ENCODE measurements at regions not wholly inside any gene's neighbourhood (a gene's known extent, or its start where the extent isn't known, plus 50 kb on each side); places are given as distances from the start of the nearest gene placed in this dataset.

- no peaks in the 10 kb centered on the region for H3K79me2 ChIP-seq (ENCODE audit: low read length)
- H3K4me1 ChIP-seq (ENCODE audit: low read length): peaks cover 10% of the 10 kb centered on the region
- H2AFZ ChIP-seq (ENCODE audit: low read depth, low read length): no peak overlapping the region
- H3K27ac ChIP-seq (ENCODE audit: low read length): no peak overlapping the region
- H3K36me3 ChIP-seq (replicated peaks; ENCODE audit: low read depth, low read length): no peaks in the 10 kb centered on the region
- TF ChIP-seq EZH2phosphoT487 (IDR thresholded peaks at IDR 0.05; ENCODE audit: low read depth): no peak
- TF ChIP-seq CTCF (IDR thresholded peaks at IDR 0.05; ENCODE audit: low read depth, low read length): no peak
- no peak overlapping the region for H3K9ac ChIP-seq (ENCODE audit: low read length)
- no peaks in the 10 kb centered on the region for H3K9me3 ChIP-seq (ENCODE audit: insufficient read depth, low read length)
- H3K27me3 ChIP-seq (ENCODE audit: low read depth, low read length): peaks cover 50% of the 10 kb centered on the region
- no peak overlapping the region for H3K4me3 ChIP-seq (ENCODE audit: low read length)
- no peaks in the 10 kb centered on the region for H4K20me1 ChIP-seq (ENCODE audit: insufficient read depth, low read length)
- H3K4me2 ChIP-seq (ENCODE audit: low read length): no peak overlapping the region
Measured at GRCh38 chr3:13245615-13245978, 172.4 kb upstream of the IQSEC1 start.

- H3K36me3 ChIP-seq (replicated peaks; ENCODE audit: low read depth, low read length): no peaks in the 10 kb centered on the region
- H3K4me2 ChIP-seq (ENCODE audit: low read length): no peak overlapping the region
- TF ChIP-seq CTCF (IDR thresholded peaks at IDR 0.05; ENCODE audit: low read depth, low read length) (no peak), EZH2phosphoT487 (IDR thresholded peaks at IDR 0.05; ENCODE audit: low read depth) (no peak)
- H3K27ac ChIP-seq (ENCODE audit: low read length): no peak overlapping the region
- no peak overlapping the region for H2AFZ ChIP-seq (ENCODE audit: low read depth, low read length)
- H3K27me3 ChIP-seq (ENCODE audit: low read depth, low read length): peaks cover 45% of the 10 kb centered on the region
- H3K79me2 ChIP-seq (ENCODE audit: low read length): no peaks in the 10 kb centered on the region
- no peak overlapping the region for H3K4me3 ChIP-seq (ENCODE audit: low read length)
- no peak overlapping the region for H3K9ac ChIP-seq (ENCODE audit: low read length)
- H3K9me3 ChIP-seq (ENCODE audit: insufficient read depth, low read length): no peaks in the 10 kb centered on the region
- peaks cover 10% of the 10 kb centered on the region for H3K4me1 ChIP-seq (ENCODE audit: low read length)
- H4K20me1 ChIP-seq (ENCODE audit: insufficient read depth, low read length): no peaks in the 10 kb centered on the region
Measured at GRCh38 chr3:13243586-13243985, 170.4 kb upstream of the IQSEC1 start.

GRCh38 chr3:13242364-13242737 lies 169.1 kb upstream of the IQSEC1 start:
- no peak overlapping the region for H2AFZ ChIP-seq (ENCODE audit: low read depth, low read length)
- TF ChIP-seq CTCF (IDR thresholded peaks at IDR 0.05; ENCODE audit: low read depth, low read length) (no peak), EZH2phosphoT487 (IDR thresholded peaks at IDR 0.05; ENCODE audit: low read depth) (no peak)
- H3K4me3 ChIP-seq (ENCODE audit: low read length): no peak overlapping the region
- H3K4me1 ChIP-seq (ENCODE audit: low read length): peaks cover 10% of the 10 kb centered on the region
- H3K27me3 ChIP-seq (ENCODE audit: low read depth, low read length): peaks cover 32% of the 10 kb centered on the region
- H3K36me3 ChIP-seq (replicated peaks; ENCODE audit: low read depth, low read length): no peaks in the 10 kb centered on the region
- no peak overlapping the region for H3K9ac ChIP-seq (ENCODE audit: low read length)
- H3K4me2 ChIP-seq (ENCODE audit: low read length): no peak overlapping the region
- H4K20me1 ChIP-seq (ENCODE audit: insufficient read depth, low read length): no peaks in the 10 kb centered on the region
- H3K9me3 ChIP-seq (ENCODE audit: insufficient read depth, low read length): no peaks in the 10 kb centered on the region
- no peaks in the 10 kb centered on the region for H3K79me2 ChIP-seq (ENCODE audit: low read length)
- H3K27ac ChIP-seq (ENCODE audit: low read length): no peak overlapping the region

- Histone ChIP-seq H3K27ac (ENCODE audit: low read length) (no peak overlapping the region), H3K9me3 (ENCODE audit: insufficient read depth, low read length) (no peaks in the 10 kb centered on the region), H3K27me3 (ENCODE audit: low read depth, low read length) (peaks cover 29% of the 10 kb centered on the region), H3K4me2 (ENCODE audit: low read length) (peak overlapping the region; percentile 45), H3K4me1 (ENCODE audit: low read length) (peaks cover 10% of the 10 kb centered on the region), H3K4me3 (ENCODE audit: low read length) (peak overlapping the region; percentile 9; the same call in 1 of the 2 replicates), H3K36me3 (replicated peaks; ENCODE audit: low read depth, low read length) (no peaks in the 10 kb centered on the region), H2AFZ (ENCODE audit: low read depth, low read length) (peak overlapping the region; percentile 47; the same call in 1 of the 2 replicates), H4K20me1 (ENCODE audit: insufficient read depth, low read length) (no peaks in the 10 kb centered on the region), H3K79me2 (ENCODE audit: low read length) (no peaks in the 10 kb centered on the region), H3K9ac (ENCODE audit: low read length) (no peak overlapping the region)
- TF ChIP-seq EZH2phosphoT487 (IDR thresholded peaks at IDR 0.05; ENCODE audit: low read depth) (no peak), CTCF (IDR thresholded peaks at IDR 0.05; ENCODE audit: low read depth, low read length) (peak; percentile 37)
Measured at GRCh38 chr3:13241621-13242363, 168.6 kb upstream of the IQSEC1 start.
